Thyroid gland (tissue), 4 donors: ENCODE measurements at regions not wholly inside any gene's neighbourhood (a gene's known extent, or its start where the extent isn't known, plus 50 kb on each side); places are given as distances from the start of the nearest gene placed in this dataset.

Experiments used
- DNase-seq, 2 donors: peaks; one replicate each; pipeline ENCODE4 v3.0.0-alpha.2; 2019
- H3K27ac ChIP-seq, 3 donors: fragments of 200-600 bp; sonication (generic); 1 replicate in 2 of 3; 2 replicates in 1 of 3; pipeline ENCODE4 v1.5.1; 2016 to 2019; ENCODE audit warnings: mild to moderate bottlenecking in 1 of 3, moderate library complexity in 1 of 3
- H3K27me3 ChIP-seq: fragments of 200-600 bp; sonication (generic); one replicate; pipeline ENCODE4 v1.5.1; 2019
- H3K36me3 ChIP-seq, 2 donors: fragments of 200-600 bp; sonication (generic); one replicate each; pipeline ENCODE4 v1.5.1; 2016 to 2019
- H3K4me1 ChIP-seq, 2 donors: fragments of 200-600 bp; sonication (generic); one replicate each; pipeline ENCODE4 v1.5.1; 2017 to 2019
- H3K4me3 ChIP-seq, 3 donors: fragments of 200-600 bp; sonication (generic); replicated peaks in 1 of 3; 1 replicate in 2 of 3; 2 replicates in 1 of 3; pipeline ENCODE4 v1.5.1; 2016; ENCODE audit warnings: mild to moderate bottlenecking in 1 of 3
- H3K9me3 ChIP-seq: fragments of 200-600 bp; sonication (generic); one replicate; pipeline ENCODE4 v1.5.1; 2017
- POLR2A ChIP-seq, 2 donors: fragments of 450-650 bp; IDR thresholded peaks; one replicate each; pipeline ENCODE4 v1.6.1; 2017; ENCODE audit warnings: antibody characterized with exemption in 2 of 2, mild to moderate bottlenecking in 2 of 2, moderate library complexity in 1 of 2
- WGBS, 2 donors: methylation state at CpG; one replicate each; pipeline ENCODE4 v1.1.5; 2017; 5-methylcytosine and 5-hydroxymethylcytosine counted together
- intact Hi-C: fragments of 100-400 bp; cut with DNase I; formaldehyde crosslinking; loops from one replicate; pipeline ENCODE4 v1.15.1; 2023
- TF ChIP-seq, protein P1 (sequence below), 6 experiments: fragments of 200-600 bp in 3 of 6; fragments of 450-650 bp in 3 of 6; sonication (generic) in 3 of 6; IDR thresholded peaks; one replicate each; pipeline ENCODE4 v1.5.1; 2016 to 2019; ENCODE audit warnings: antibody characterized with exemption in 6 of 6, mild to moderate bottlenecking in 2 of 6, inconsistent platforms in 1 of 6, moderate library complexity in 1 of 6

DNA sequence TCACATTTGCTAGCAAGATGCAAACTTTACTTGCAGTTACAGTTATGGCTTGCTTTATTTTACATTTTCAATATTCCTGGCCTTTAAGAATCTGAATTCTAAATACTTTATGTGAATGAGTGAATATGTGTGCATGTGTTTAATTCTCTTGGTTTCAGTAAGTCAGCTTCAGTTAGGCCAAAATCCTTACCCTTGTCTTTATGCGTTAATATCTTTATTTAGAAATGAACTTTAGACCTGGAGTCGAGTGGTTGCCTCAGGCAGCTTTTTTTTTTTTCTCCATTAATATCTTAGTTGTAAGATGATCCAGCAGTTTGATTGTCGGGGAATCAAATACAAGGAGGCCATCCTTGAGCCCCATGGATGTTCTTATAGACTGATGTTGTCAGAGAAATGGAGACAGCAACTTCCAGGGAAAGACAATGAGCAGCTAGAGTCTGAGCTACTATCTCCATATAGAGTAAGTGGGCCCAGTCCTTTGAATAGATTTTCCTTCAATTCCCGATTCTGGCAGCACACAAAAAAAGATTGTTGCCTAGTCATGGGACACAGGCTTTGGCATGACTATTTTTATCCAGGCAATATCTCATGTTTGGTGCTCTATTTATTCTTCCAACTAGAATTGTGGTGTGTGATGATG is 398.0 kb downstream of the DHX35 start:
- intact Hi-C loops: no loop called here
- H3K27ac ChIP-seq: no peak overlapping the region
- no peaks in the 10 kb centered on the region for H3K36me3 ChIP-seq
- H3K4me1 ChIP-seq: no peaks in the 10 kb centered on the region
- WGBS, 2 donors: 81 to 82% methylated on average over 4 of the region's 4 CpGs
- H3K9me3 ChIP-seq: no peaks in the 10 kb centered on the region
- H3K4me3 ChIP-seq: no peak overlapping the region
- TF ChIP-seq, protein P1, sequence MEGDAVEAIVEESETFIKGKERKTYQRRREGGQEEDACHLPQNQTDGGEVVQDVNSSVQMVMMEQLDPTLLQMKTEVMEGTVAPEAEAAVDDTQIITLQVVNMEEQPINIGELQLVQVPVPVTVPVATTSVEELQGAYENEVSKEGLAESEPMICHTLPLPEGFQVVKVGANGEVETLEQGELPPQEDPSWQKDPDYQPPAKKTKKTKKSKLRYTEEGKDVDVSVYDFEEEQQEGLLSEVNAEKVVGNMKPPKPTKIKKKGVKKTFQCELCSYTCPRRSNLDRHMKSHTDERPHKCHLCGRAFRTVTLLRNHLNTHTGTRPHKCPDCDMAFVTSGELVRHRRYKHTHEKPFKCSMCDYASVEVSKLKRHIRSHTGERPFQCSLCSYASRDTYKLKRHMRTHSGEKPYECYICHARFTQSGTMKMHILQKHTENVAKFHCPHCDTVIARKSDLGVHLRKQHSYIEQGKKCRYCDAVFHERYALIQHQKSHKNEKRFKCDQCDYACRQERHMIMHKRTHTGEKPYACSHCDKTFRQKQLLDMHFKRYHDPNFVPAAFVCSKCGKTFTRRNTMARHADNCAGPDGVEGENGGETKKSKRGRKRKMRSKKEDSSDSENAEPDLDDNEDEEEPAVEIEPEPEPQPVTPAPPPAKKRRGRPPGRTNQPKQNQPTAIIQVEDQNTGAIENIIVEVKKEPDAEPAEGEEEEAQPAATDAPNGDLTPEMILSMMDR (IDR thresholded peaks at IDR 0.05): no peak
- no peak for TF ChIP-seq POLR2A (IDR thresholded peaks at IDR 0.05)
- no peaks in the 10 kb centered on the region for H3K27me3 ChIP-seq
- no peak for DNase-seq

DNA sequence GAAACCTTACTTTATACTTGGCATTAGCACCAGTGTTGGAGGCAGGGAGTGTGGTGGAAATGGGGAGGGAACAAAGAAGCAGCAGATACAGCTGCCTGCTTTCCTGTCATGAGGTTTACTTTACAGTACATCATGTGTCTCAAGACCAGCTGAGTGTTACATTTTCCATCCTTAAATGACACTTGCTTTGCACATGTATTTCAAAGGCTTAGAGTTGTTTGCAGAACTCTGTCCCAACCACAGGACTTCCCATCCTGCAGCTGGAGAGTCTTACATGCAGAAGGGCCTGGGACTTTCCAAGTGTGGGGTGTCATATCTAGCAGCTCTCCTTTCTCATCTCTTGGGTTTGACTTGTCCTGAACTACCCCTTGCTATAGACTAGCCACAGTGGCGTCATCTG is 395.9 kb downstream of the DHX35 start:
- H3K4me1 ChIP-seq: no peaks in the 10 kb centered on the region
- H3K27ac ChIP-seq: no peak overlapping the region
- no peaks in the 10 kb centered on the region for H3K36me3 ChIP-seq
- intact Hi-C loops: no loop called here
- DNase-seq: no peak
- WGBS, 2 donors: 71 to 76% methylated on average over 1 of the region's 1 CpG
- no peak overlapping the region for H3K4me3 ChIP-seq
- TF ChIP-seq, protein P1 (IDR thresholded peaks at IDR 0.05): no peak
- no peak for TF ChIP-seq POLR2A (IDR thresholded peaks at IDR 0.05)
- no peaks in the 10 kb centered on the region for H3K27me3 ChIP-seq
- H3K9me3 ChIP-seq: no peaks in the 10 kb centered on the region

DNA sequence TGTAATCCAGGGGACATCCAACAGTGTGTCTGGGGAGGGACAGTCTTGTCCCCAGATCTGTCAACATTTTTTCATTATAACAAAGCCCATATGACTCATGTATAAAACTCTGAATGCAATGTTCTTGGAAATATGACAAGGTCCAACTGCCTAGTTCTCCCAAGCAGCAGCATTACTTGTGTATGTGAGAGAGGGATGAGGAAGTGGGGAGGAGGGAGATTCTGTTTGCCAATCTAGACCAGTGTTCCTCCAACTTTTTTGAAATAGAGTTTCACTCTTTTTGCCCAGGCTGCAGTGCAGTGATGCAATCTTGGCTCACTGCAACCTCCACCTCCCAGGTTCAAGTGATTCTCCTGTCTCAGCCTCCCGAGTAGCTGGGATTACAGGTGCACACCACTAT is 394.8 kb downstream of the DHX35 start:
- Histone ChIP-seq H3K27ac (no peak overlapping the region), H3K27me3 (no peaks in the 10 kb centered on the region)

DNA sequence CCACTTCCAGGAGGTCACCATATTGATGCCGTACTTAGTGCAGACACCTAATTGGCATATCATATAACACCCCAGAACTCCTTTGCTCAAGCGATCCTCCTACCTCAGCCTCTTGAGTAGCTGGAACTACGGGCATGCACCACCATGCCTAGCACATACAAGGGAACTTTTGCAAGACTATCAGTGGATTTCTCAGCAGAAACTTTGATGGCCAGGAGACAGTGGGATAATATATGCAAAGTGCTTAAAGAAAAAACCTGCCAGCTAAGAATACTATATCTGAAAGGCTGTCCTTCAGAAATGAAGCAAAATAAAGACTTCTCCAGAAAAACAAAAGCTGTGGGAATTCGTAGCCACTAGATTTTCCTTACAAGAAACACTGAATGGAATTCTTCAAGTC is 387.1 kb downstream of the DHX35 start:
- WGBS, 2 donors: 89 to 92% methylated on average over 4 of the region's 4 CpGs
- Histone ChIP-seq H3K4me3 (no peak overlapping the region), H3K4me1 (no peaks in the 10 kb centered on the region), H3K27me3 (no peaks in the 10 kb centered on the region), H3K36me3 (no peaks in the 10 kb centered on the region), H3K27ac (no peak overlapping the region), H3K9me3 (no peaks in the 10 kb centered on the region)
- intact Hi-C loops: no loop called here
- TF ChIP-seq, protein P1 (IDR thresholded peaks at IDR 0.05): no peak
- TF ChIP-seq POLR2A (IDR thresholded peaks at IDR 0.05): no peak
- DNase-seq: no peak

More for the DNA sequence above, 394.8 kb downstream of the DHX35 start:
- Histone ChIP-seq H3K9me3 (no peaks in the 10 kb centered on the region), H3K4me3 (no peak overlapping the region), H3K4me1 (no peaks in the 10 kb centered on the region), H3K36me3 (no peaks in the 10 kb centered on the region)
- no peak for TF ChIP-seq POLR2A (IDR thresholded peaks at IDR 0.05)
- TF ChIP-seq, protein P1 (IDR thresholded peaks at IDR 0.05): no peak
- 86 to 95% methylated on average over 1 of the region's 1 CpG for WGBS, 2 donors
- no peak for DNase-seq
- intact Hi-C loops: no loop called here

DNA sequence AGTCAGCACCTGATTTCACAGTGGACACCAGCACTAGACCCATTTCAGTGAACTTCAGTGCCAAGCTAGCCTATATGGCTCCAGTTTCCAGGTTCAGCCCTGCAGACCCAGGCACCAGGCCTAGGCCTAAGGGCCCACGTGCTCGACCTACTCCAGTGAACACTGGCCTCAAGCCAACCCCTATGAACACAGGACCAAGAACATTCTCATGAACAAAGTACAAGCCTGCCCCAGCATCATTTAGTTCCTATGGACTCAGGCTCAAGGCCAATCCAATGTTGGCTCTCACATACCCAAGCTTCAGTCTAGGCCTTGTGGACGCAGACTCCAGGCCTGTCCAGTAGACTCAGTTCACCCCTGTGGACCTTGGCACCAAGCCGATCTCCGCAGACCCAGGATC is 385.5 kb downstream of the DHX35 start:
- no peaks in the 10 kb centered on the region for H3K9me3 ChIP-seq
- H3K27me3 ChIP-seq: no peaks in the 10 kb centered on the region
- H3K4me3 ChIP-seq: no peak overlapping the region
- TF ChIP-seq, protein P1 (IDR thresholded peaks at IDR 0.05): no peak
- no peak for TF ChIP-seq POLR2A (IDR thresholded peaks at IDR 0.05)
- 74 to 95% methylated on average over 4 to 5 of the region's 5 CpGs for WGBS, 2 donors
- intact Hi-C loops: no loop called here
- no peak overlapping the region for H3K27ac ChIP-seq
- no peaks in the 10 kb centered on the region for H3K36me3 ChIP-seq
- DNase-seq: no peak
- H3K4me1 ChIP-seq: no peaks in the 10 kb centered on the region
